B cell (primary cell): ENCODE measurements at regions not wholly inside any gene's neighbourhood (a gene's known extent, or its start where the extent isn't known, plus 50 kb on each side); places are given as distances from the start of the nearest gene placed in this dataset.

ENCODE experiments used
- CTCF ChIP-seq: fragments of 200-600 bp; IDR thresholded peaks from one replicate; pipeline ENCODE4 v1.8.0; 2022; ENCODE audit warnings: antibody characterized with exemption, mild to moderate bottlenecking
- EZH2 ChIP-seq: IDR thresholded peaks from 2 replicates; pipeline ENCODE4 v1.6.1; 2012; ENCODE audit warnings: borderline replicate concordance, low read depth, mild to moderate bottlenecking, moderate library complexity, low read length; ENCODE audit not compliant: insufficient read depth, poor library complexity, severe bottlenecking

DNA sequence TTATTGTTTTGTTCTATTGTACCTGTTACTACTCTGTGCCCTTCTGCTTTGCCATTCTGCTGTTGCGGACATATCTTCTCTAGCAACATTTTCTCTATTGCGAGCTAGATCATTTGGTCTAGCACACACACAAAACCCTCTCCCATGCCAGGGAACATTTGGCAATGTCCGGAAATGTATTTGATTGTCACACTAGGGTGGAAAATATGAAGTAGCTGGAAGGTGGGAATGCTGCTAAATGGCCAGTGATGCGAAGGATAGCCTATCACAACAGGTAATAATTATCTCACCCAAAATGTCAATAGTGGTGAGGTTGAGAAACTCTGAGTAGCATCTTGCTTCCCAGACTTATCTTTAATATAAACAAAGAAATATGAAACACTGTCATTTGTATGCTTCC lies 331.9 kb downstream of the HTR1B start:
- TF ChIP-seq CTCF (no peak), EZH2 (no peak)
